GM12872 (cell line): ENCODE measurements at regions not wholly inside any gene's neighbourhood (a gene's known extent, or its start where the extent isn't known, plus 50 kb on each side); places are given as distances from the start of the nearest gene placed in this dataset.

ENCODE experiments used
- TF ChIP-seq, protein P1 (sequence below): IDR thresholded peaks from 3 replicates; pipeline ENCODE4 v1.5.1; 2011; ENCODE audit warnings: low read depth, mild to moderate bottlenecking, low read length, moderate library complexity; ENCODE audit not compliant: insufficient read depth

GRCh38 chr2:195606179-195606578, 50.8 kb upstream of the SLC39A10 start:
- TF ChIP-seq, protein P1, sequence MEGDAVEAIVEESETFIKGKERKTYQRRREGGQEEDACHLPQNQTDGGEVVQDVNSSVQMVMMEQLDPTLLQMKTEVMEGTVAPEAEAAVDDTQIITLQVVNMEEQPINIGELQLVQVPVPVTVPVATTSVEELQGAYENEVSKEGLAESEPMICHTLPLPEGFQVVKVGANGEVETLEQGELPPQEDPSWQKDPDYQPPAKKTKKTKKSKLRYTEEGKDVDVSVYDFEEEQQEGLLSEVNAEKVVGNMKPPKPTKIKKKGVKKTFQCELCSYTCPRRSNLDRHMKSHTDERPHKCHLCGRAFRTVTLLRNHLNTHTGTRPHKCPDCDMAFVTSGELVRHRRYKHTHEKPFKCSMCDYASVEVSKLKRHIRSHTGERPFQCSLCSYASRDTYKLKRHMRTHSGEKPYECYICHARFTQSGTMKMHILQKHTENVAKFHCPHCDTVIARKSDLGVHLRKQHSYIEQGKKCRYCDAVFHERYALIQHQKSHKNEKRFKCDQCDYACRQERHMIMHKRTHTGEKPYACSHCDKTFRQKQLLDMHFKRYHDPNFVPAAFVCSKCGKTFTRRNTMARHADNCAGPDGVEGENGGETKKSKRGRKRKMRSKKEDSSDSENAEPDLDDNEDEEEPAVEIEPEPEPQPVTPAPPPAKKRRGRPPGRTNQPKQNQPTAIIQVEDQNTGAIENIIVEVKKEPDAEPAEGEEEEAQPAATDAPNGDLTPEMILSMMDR = no peak

DNA sequence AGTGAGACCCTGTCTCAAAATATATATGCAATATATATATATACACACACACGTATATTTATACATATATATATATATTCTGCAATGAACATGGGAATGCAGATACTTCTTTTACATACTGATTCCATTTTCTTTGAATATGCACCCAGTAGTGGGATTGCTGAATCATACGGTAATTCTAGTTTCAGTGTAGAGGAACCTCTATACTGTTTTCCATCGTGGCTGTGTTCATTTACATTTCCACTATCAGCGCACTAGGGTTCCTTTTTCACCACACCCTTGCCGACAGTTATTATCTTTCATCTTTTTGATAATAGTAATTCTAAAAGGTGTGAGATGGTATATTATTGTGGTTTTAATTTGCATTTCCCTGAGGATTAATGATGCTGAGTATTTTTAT, 52.3 kb upstream of the SLC39A10 start:
- TF ChIP-seq, protein P1 = no peak

DNA sequence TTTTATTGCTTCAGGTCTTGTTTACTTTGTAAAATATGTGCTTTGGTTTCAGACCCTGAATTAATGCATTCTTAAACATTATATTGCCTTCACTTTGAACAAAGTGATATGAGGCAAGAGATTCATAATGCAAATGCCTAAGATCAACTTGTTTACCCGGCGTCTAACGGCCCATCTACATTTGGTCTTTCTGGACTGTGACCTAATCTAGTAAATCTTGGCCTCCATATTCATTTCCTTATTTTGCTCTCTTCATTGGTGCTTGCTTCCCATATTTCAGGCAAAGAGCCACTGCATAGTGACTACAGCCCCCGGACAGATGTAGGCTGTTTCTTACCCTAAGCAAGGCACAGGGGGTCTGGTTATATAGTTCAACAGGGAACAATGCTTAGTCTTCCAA, 53.0 kb upstream of the SLC39A10 start:
- TF ChIP-seq, protein P1 = no peak

DNA sequence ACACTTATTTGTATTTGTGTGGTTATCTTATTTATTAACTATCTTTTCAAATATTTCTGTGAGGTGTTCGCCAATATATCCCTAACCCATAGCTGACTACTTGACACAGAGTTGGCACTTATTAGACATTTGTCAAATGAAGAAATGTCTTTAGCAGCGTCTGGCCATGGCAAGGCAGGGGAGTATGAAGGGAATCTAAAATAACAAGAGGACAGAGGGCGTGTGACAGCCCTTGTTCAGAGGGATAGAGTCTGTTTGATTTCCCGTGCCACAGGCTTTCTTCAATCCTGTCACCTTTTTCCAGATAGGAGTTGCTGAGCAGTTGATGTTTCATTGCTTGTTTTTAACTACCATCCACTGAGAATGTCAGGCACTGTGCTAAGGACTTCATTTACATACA, 53.6 kb upstream of the SLC39A10 start:
- TF ChIP-seq, protein P1 = no peak

DNA sequence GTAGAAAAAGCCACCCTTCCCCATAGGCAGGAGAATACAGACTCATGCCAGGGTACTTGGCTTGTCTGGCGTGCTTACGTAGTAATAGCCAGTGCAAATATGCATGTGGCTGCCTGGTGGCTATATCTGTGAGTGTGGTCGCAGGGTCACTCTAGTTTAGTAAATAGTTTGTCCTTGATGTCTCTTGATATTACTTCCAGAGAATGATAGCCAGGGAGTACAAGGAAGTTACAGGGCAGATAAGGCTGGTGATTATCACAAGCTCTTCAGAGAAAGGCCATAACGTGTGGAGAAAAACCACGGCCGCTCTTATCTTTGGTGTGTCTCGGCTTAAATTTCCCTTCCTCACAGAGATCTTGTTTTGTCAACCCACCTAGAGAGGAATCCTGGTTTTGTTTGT, 54.3 kb upstream of the SLC39A10 start:
- TF ChIP-seq, protein P1 = no peak

DNA sequence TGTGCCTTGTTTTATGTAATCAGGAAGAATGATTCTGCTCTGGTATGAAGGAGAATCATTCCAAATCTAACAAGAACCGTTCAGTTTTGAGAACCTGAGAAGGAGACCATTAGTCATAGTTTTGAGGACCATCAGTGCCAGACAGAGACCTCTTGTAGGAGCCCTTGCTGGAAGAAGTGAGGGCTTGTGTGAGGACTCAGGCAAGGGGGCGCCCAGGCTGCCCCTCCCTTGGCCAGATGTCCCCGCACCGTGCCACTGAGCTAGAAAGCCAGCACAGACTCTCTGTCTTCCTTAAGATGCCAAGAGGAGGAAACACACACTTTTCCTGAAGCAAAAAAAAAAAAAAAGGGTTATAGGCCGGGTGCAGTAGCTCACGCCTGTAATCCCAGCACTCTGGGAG, 55.7 kb upstream of the SLC39A10 start:
- TF ChIP-seq, protein P1 = no peak

DNA sequence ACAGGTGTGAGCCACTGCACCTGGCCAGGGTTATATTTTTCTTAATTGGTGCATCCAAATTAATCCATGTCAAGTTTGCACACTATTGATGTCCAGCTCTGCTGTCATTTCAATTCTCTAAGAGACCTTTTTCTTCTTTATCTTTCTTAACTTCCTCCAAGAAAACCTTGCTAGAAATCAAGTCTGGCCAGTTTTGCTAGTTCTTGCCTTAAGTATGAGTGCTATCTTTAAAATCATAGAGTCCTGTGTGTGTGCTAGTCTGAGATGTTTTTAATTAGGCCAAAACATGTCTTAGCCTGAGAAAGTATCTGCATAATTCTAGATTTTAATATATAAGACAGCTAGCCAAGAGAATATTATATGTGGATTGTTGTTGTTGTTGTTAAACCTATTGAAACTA, 56.2 kb upstream of the SLC39A10 start:
- TF ChIP-seq, protein P1 = no peak

- TF ChIP-seq, protein P1 = no peak
These were observed 60.2 kb upstream of the SLC39A10 start for GRCh38 chr2:195596840-195597239.
